ENCODE measurements at regions not wholly inside any gene's neighbourhood (a gene's known extent, or its start where the extent isn't known, plus 50 kb on each side); places are given as distances from the start of the nearest gene placed in this dataset.

GRCh38 chr3:147604136-147604535 is 195.0 kb downstream of the ZIC1 start:
- no peak for FAIRE-seq

GRCh38 chr3:147613725-147614124 is 204.6 kb downstream of the ZIC1 start:
- no peak for FAIRE-seq

- no peak for FAIRE-seq
Measured at GRCh38 chr3:147614210-147614609, 205.0 kb downstream of the ZIC1 start.

GRCh38 chr3:147615035-147615434 is 205.9 kb downstream of the ZIC1 start:
- no peak for FAIRE-seq

- peak; percentile 94 for FAIRE-seq
Measured at GRCh38 chr3:147616998-147617619, 207.9 kb downstream of the ZIC1 start.

- no peak for FAIRE-seq
Measured at GRCh38 chr3:147618691-147619090, 209.5 kb downstream of the ZIC1 start.

GRCh38 chr3:147619921-147620560 is 210.9 kb downstream of the ZIC1 start:
- no peak for FAIRE-seq

GRCh38 chr3:147620906-147621305 is 211.7 kb downstream of the ZIC1 start:
- no peak for FAIRE-seq

GRCh38 chr3:147630921-147631415 is 221.8 kb downstream of the ZIC1 start:
- no peak for FAIRE-seq

- FAIRE-seq = no peak
Measured at GRCh38 chr3:147640781-147641180, 231.6 kb downstream of the ZIC1 start.

- no peak for FAIRE-seq
Measured at GRCh38 chr3:147645761-147646160, 236.6 kb downstream of the ZIC1 start.

GRCh38 chr3:147649475-147649874 is 240.3 kb downstream of the ZIC1 start:
- no peak for FAIRE-seq

GRCh38 chr3:147651107-147651778 is 242.1 kb downstream of the ZIC1 start:
- no peak for FAIRE-seq

- no peak for FAIRE-seq
Measured at GRCh38 chr3:147652651-147653366, 243.6 kb downstream of the ZIC1 start.

GRCh38 chr3:147653367-147653923 is 244.3 kb downstream of the ZIC1 start:
- FAIRE-seq = no peak

GRCh38 chr3:147654827-147655226 is 245.7 kb downstream of the ZIC1 start:
- no peak for FAIRE-seq

- no peak for FAIRE-seq
Measured at GRCh38 chr3:147655236-147655635, 246.1 kb downstream of the ZIC1 start.

GRCh38 chr3:147656023-147656422 is 246.9 kb downstream of the ZIC1 start:
- FAIRE-seq = no peak

GRCh38 chr3:147661916-147662315 is 252.8 kb downstream of the ZIC1 start:
- FAIRE-seq = no peak

- no peak for FAIRE-seq
Measured at GRCh38 chr3:147662705-147663104, 253.5 kb downstream of the ZIC1 start.

- FAIRE-seq = no peak
Measured at GRCh38 chr3:147669077-147669476, 259.9 kb downstream of the ZIC1 start.

GRCh38 chr3:147672035-147672434 is 262.9 kb downstream of the ZIC1 start:
- no peak for FAIRE-seq

- FAIRE-seq = no peak
Measured at GRCh38 chr3:147672436-147672835, 263.3 kb downstream of the ZIC1 start.
